Inflammatory macrophage treated with lipopolysaccharide for 1 hour (primary cell): ENCODE measurements at regions not wholly inside any gene's neighbourhood (a gene's known extent, or its start where the extent isn't known, plus 50 kb on each side); places are given as distances from the start of the nearest gene placed in this dataset.
A peak's percentile ranks its signal among the peaks of the same experiment; 100 is the strongest.

Source experiments
- DNase-seq, 2 donors: peaks; one replicate each; pipeline ENCODE4 v3.0.0-alpha.2; 2020 to 2022

- no peak for DNase-seq
Observed at GRCh38 chr13:21822029-21822428, 151.2 kb downstream of the FGF9 start.

- DNase-seq: no peak
Observed at GRCh38 chr13:21823416-21823815, 152.5 kb downstream of the FGF9 start.

- DNase-seq: no peak
Observed at GRCh38 chr13:21823949-21824348, 153.1 kb downstream of the FGF9 start.

- no peak for DNase-seq
Observed at GRCh38 chr13:21825186-21825585, 154.3 kb downstream of the FGF9 start.

GRCh38 chr13:21825801-21826200 lies 154.9 kb downstream of the FGF9 start:
- DNase-seq: no peak

- DNase-seq: no peak
Observed at GRCh38 chr13:21826214-21827015, 155.5 kb downstream of the FGF9 start.

GRCh38 chr13:21831654-21832324 lies 160.9 kb downstream of the FGF9 start:
- no peak for DNase-seq

GRCh38 chr13:21833921-21834320 lies 163.0 kb downstream of the FGF9 start:
- DNase-seq: no peak

GRCh38 chr13:21834521-21834920 lies 163.6 kb downstream of the FGF9 start:
- DNase-seq: no peak

- no peak for DNase-seq
Observed at GRCh38 chr13:21837288-21837687, 166.4 kb downstream of the FGF9 start.

- no peak for DNase-seq
Observed at GRCh38 chr13:21837841-21838551, 167.1 kb downstream of the FGF9 start.

GRCh38 chr13:21846605-21847004 lies 175.7 kb downstream of the FGF9 start:
- DNase-seq: no peak

- peak; percentile 4 to 25 for DNase-seq
Observed at GRCh38 chr13:21849323-21849722, 178.4 kb downstream of the FGF9 start.

- DNase-seq: no peak
Observed at GRCh38 chr13:21850013-21851006, 179.4 kb downstream of the FGF9 start.

- DNase-seq: no peak
Observed at GRCh38 chr13:21852043-21852442, 181.2 kb downstream of the FGF9 start.

- no peak for DNase-seq
Observed at GRCh38 chr13:21853779-21854178, 182.9 kb downstream of the FGF9 start.

GRCh38 chr13:21868823-21869222 lies 197.9 kb downstream of the FGF9 start:
- no peak for DNase-seq

GRCh38 chr13:21871382-21871781 lies 200.5 kb downstream of the FGF9 start:
- DNase-seq: no peak

GRCh38 chr13:21871919-21872318 lies 201.0 kb downstream of the FGF9 start:
- DNase-seq: no peak

GRCh38 chr13:21872795-21873194 lies 201.9 kb downstream of the FGF9 start:
- no peak for DNase-seq

GRCh38 chr13:21875116-21875515 lies 204.2 kb downstream of the FGF9 start:
- DNase-seq: no peak

GRCh38 chr13:21879263-21879914 lies 208.5 kb downstream of the FGF9 start:
- no peak for DNase-seq
